Thyroid gland (tissue), 4 donors: ENCODE measurements at regions not wholly inside any gene's neighbourhood (a gene's known extent, or its start where the extent isn't known, plus 50 kb on each side); places are given as distances from the start of the nearest gene placed in this dataset.

Experiments used
- DNase-seq, 2 donors: peaks; one replicate each; pipeline ENCODE4 v3.0.0-alpha.2; 2019
- H3K27ac ChIP-seq, 3 donors: fragments of 200-600 bp; sonication (generic); 1 replicate in 2 of 3; 2 replicates in 1 of 3; pipeline ENCODE4 v1.5.1; 2016 to 2019; ENCODE audit warnings: mild to moderate bottlenecking in 1 of 3, moderate library complexity in 1 of 3
- H3K27me3 ChIP-seq: fragments of 200-600 bp; sonication (generic); one replicate; pipeline ENCODE4 v1.5.1; 2019
- H3K36me3 ChIP-seq, 2 donors: fragments of 200-600 bp; sonication (generic); one replicate each; pipeline ENCODE4 v1.5.1; 2016 to 2019
- H3K4me1 ChIP-seq, 2 donors: fragments of 200-600 bp; sonication (generic); one replicate each; pipeline ENCODE4 v1.5.1; 2017 to 2019
- H3K4me3 ChIP-seq, 3 donors: fragments of 200-600 bp; sonication (generic); replicated peaks in 1 of 3; 1 replicate in 2 of 3; 2 replicates in 1 of 3; pipeline ENCODE4 v1.5.1; 2016; ENCODE audit warnings: mild to moderate bottlenecking in 1 of 3
- H3K9me3 ChIP-seq: fragments of 200-600 bp; sonication (generic); one replicate; pipeline ENCODE4 v1.5.1; 2017
- CTCF ChIP-seq, 6 experiments: fragments of 200-600 bp in 3 of 6; fragments of 450-650 bp in 3 of 6; sonication (generic) in 3 of 6; IDR thresholded peaks; one replicate each; pipeline ENCODE4 v1.5.1; 2016 to 2019; ENCODE audit warnings: antibody characterized with exemption in 6 of 6, mild to moderate bottlenecking in 2 of 6, inconsistent platforms in 1 of 6, moderate library complexity in 1 of 6
- POLR2A ChIP-seq, 2 donors: fragments of 450-650 bp; IDR thresholded peaks; one replicate each; pipeline ENCODE4 v1.6.1; 2017; ENCODE audit warnings: antibody characterized with exemption in 2 of 2, mild to moderate bottlenecking in 2 of 2, moderate library complexity in 1 of 2
- WGBS, 2 donors: methylation state at CpG; one replicate each; pipeline ENCODE4 v1.1.5; 2017; 5-methylcytosine and 5-hydroxymethylcytosine counted together
- intact Hi-C: fragments of 100-400 bp; cut with DNase I; formaldehyde crosslinking; loops from one replicate; pipeline ENCODE4 v1.15.1; 2023

- intact Hi-C loops, result no loop called here
- TF ChIP-seq CTCF (IDR thresholded peaks at IDR 0.05) (no peak), POLR2A (IDR thresholded peaks at IDR 0.05) (no peak)
- Histone ChIP-seq H3K4me3 (no peak overlapping the region), H3K36me3 (no peaks in the 10 kb centered on the region), H3K9me3 (no peaks in the 10 kb centered on the region), H3K27me3 (no peaks in the 10 kb centered on the region), H3K27ac (no peak overlapping the region), H3K4me1 (no peaks in the 10 kb centered on the region)
- DNase-seq, result no peak
- 84 to 88% methylated on average over 3 of the region's 3 CpGs for WGBS, 2 donors
Measured at GRCh38 chr12:87923361-87923760, 105.8 kb downstream of the C12orf50 start.

- no peak for DNase-seq
- Histone ChIP-seq H3K9me3 (no peaks in the 10 kb centered on the region), H3K27ac (no peak overlapping the region), H3K36me3 (no peaks in the 10 kb centered on the region), H3K4me1 (no peaks in the 10 kb centered on the region), H3K27me3 (no peaks in the 10 kb centered on the region), H3K4me3 (no peak overlapping the region)
- WGBS, 2 donors, result 58 to 66% methylated on average over 2 of the region's 2 CpGs
- intact Hi-C loops, result no loop called here
- TF ChIP-seq CTCF (IDR thresholded peaks at IDR 0.05) (no peak), POLR2A (IDR thresholded peaks at IDR 0.05) (no peak)
Measured at GRCh38 chr12:87922736-87923135, 106.5 kb downstream of the C12orf50 start.

DNA sequence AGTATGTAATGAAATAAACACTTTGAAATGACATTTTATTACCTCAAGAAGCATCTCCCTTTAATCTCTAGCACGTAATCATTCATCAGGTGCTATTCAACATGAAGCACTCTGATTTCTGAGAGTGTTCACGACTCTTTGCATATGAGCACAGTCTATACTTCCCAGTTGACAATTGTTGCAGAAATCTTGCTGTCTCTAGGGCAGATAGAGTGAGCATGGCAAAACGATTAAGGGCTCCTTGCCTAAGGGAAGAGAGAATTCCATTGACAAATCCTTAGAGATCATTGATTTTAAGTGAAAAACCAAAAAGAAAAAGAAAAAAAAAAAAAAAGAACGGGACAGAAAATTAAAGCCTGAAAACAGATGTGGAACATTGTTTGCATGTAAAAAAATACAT is 107.6 kb downstream of the C12orf50 start:
- Histone ChIP-seq H3K27me3 (no peaks in the 10 kb centered on the region), H3K36me3 (no peaks in the 10 kb centered on the region), H3K27ac (no peak overlapping the region), H3K9me3 (no peaks in the 10 kb centered on the region), H3K4me1 (no peaks in the 10 kb centered on the region), H3K4me3 (no peak overlapping the region)
- no peak for TF ChIP-seq POLR2A (IDR thresholded peaks at IDR 0.05)
- TF ChIP-seq CTCF (IDR thresholded peaks at IDR 0.05), result no peak
- WGBS, 2 donors, result 74 to 75% methylated on average over 4 of the region's 4 CpGs
- intact Hi-C loops, result no loop called here
- no peak for DNase-seq

- intact Hi-C loops, result no loop called here
- no peak for DNase-seq
- no peak overlapping the region for H3K27ac ChIP-seq
Measured at GRCh38 chr12:87920139-87920538, 109.1 kb downstream of the C12orf50 start.

GRCh38 chr12:87901457-87901856 is 127.7 kb downstream of the C12orf50 start:
- 87 to 91% methylated on average over 4 of the region's 4 CpGs for WGBS, 2 donors
- no peaks in the 10 kb centered on the region for H3K36me3 ChIP-seq
- TF ChIP-seq POLR2A (IDR thresholded peaks at IDR 0.05) (no peak), CTCF (IDR thresholded peaks at IDR 0.05) (no peak)

More at GRCh38 chr12:87920139-87920538, 109.1 kb downstream of the C12orf50 start:
- H3K9me3 ChIP-seq, result no peaks in the 10 kb centered on the region
- TF ChIP-seq CTCF (IDR thresholded peaks at IDR 0.05) (no peak), POLR2A (IDR thresholded peaks at IDR 0.05) (no peak)
- no peaks in the 10 kb centered on the region for H3K27me3 ChIP-seq
- H3K4me3 ChIP-seq, result no peak overlapping the region
- no peaks in the 10 kb centered on the region for H3K36me3 ChIP-seq
- H3K4me1 ChIP-seq, result no peaks in the 10 kb centered on the region

More at GRCh38 chr12:87901457-87901856, 127.7 kb downstream of the C12orf50 start:
- Histone ChIP-seq H3K4me1 (no peaks in the 10 kb centered on the region), H3K27me3 (no peaks in the 10 kb centered on the region), H3K9me3 (no peaks in the 10 kb centered on the region), H3K4me3 (no peak overlapping the region), H3K27ac (no peak overlapping the region)
- intact Hi-C loops, result no loop called here
- no peak for DNase-seq
